Ishikawa (cell line): ENCODE measurements at regions not wholly inside any gene's neighbourhood (a gene's known extent, or its start where the extent isn't known, plus 50 kb on each side); places are given as distances from the start of the nearest gene placed in this dataset.

Source experiments
- CEBPB ChIP-seq: IDR thresholded peaks from 2 replicates; pipeline ENCODE4 v1.6.1; 2012
- CREB1 ChIP-seq: IDR thresholded peaks from 2 replicates; pipeline ENCODE4 v1.6.1; 2012; ENCODE audit warnings: low read depth
- EGR1 ChIP-seq: IDR thresholded peaks from 2 replicates; pipeline ENCODE4 v1.6.1; 2012
- EP300 ChIP-seq: IDR thresholded peaks from 2 replicates; pipeline ENCODE4 v1.6.1; 2012; ENCODE audit warnings: borderline replicate concordance
- FOXM1 ChIP-seq: IDR thresholded peaks from 2 replicates; pipeline ENCODE4 v1.6.1; 2012; ENCODE audit warnings: low read depth, borderline replicate concordance
- NFIC ChIP-seq: IDR thresholded peaks from 2 replicates; pipeline ENCODE4 v1.6.1; 2012
- RAD21 ChIP-seq: IDR thresholded peaks from 2 replicates; pipeline ENCODE4 v1.6.1; 2012; ENCODE audit warnings: low read depth
- TAF1 ChIP-seq: IDR thresholded peaks from 2 replicates; pipeline ENCODE4 v1.6.1; 2012; ENCODE audit warnings: low read depth, mild to moderate bottlenecking
- TCF12 ChIP-seq: IDR thresholded peaks from 2 replicates; pipeline ENCODE4 v1.6.1; 2012; ENCODE audit warnings: low read depth
- TEAD4 ChIP-seq: IDR thresholded peaks from 2 replicates; pipeline ENCODE4 v1.6.1; 2012
- YY1 ChIP-seq: IDR thresholded peaks from 2 replicates; pipeline ENCODE4 v1.6.1; 2012; ENCODE audit warnings: low read depth
- ZBTB7A ChIP-seq: IDR thresholded peaks from 2 replicates; pipeline ENCODE4 v1.6.1; 2012; ENCODE audit warnings: low read depth
- TF ChIP-seq, protein P1 (sequence below): IDR thresholded peaks from 2 replicates; pipeline ENCODE4 v1.6.1; 2012
- TF ChIP-seq, protein P2 (sequence below): IDR thresholded peaks from 2 replicates; pipeline ENCODE4 v1.6.1; 2012; ENCODE audit warnings: low read depth, mild to moderate bottlenecking
- TF ChIP-seq, protein P3 (sequence below): IDR thresholded peaks from 2 replicates; pipeline ENCODE4 v1.6.1; 2012

DNA sequence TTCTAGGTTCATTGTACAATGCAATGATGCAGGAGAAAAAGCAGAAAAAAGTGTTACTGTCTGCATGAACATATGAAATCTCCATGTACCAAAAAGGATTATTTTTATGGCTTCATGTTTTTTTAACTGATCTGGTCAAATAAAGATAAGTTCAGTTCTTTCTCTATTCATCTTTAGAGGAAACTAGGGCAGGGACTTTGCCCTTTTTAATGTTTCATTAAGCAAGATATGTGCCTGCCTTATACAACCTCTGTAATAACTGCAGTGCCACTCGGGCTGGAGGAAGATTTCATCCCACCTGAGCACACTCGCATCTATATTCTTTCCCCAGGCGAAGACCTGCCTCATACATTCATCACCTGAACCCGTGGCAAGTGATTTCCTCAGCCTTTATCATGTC lies 157.9 kb upstream of the DDX18 start:
- TF ChIP-seq TCF12 (no peak), FOXM1 (no peak), CEBPB (no peak), ZBTB7A (no peak)
- TF ChIP-seq, protein P1, sequence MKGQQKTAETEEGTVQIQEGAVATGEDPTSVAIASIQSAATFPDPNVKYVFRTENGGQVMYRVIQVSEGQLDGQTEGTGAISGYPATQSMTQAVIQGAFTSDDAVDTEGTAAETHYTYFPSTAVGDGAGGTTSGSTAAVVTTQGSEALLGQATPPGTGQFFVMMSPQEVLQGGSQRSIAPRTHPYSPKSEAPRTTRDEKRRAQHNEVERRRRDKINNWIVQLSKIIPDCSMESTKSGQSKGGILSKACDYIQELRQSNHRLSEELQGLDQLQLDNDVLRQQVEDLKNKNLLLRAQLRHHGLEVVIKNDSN = no peak
- TF ChIP-seq, protein P2, sequence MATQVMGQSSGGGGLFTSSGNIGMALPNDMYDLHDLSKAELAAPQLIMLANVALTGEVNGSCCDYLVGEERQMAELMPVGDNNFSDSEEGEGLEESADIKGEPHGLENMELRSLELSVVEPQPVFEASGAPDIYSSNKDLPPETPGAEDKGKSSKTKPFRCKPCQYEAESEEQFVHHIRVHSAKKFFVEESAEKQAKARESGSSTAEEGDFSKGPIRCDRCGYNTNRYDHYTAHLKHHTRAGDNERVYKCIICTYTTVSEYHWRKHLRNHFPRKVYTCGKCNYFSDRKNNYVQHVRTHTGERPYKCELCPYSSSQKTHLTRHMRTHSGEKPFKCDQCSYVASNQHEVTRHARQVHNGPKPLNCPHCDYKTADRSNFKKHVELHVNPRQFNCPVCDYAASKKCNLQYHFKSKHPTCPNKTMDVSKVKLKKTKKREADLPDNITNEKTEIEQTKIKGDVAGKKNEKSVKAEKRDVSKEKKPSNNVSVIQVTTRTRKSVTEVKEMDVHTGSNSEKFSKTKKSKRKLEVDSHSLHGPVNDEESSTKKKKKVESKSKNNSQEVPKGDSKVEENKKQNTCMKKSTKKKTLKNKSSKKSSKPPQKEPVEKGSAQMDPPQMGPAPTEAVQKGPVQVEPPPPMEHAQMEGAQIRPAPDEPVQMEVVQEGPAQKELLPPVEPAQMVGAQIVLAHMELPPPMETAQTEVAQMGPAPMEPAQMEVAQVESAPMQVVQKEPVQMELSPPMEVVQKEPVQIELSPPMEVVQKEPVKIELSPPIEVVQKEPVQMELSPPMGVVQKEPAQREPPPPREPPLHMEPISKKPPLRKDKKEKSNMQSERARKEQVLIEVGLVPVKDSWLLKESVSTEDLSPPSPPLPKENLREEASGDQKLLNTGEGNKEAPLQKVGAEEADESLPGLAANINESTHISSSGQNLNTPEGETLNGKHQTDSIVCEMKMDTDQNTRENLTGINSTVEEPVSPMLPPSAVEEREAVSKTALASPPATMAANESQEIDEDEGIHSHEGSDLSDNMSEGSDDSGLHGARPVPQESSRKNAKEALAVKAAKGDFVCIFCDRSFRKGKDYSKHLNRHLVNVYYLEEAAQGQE = no peak

DNA sequence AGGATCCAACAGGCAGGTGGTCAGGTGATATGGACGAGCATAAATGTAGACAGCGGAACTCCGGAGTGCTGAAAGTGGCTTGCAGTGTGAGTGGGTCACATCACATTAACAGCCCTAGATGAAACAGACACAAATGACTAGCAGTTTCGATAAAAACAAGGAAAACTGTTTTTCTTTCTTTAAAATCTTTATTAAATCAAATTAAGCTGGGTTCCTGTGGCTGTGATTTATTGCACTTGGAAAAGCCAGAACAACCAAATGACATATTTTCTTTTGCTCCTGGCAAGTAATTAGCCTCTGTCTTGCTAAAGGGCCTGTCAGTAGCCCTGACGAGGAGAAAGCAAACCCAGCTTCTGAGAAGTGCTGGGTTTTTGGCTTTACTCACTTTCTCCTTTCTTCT lies 152.9 kb upstream of the DDX18 start:
- TF ChIP-seq RAD21 (no peak), CEBPB (no peak), NFIC (no peak), FOXM1 (no peak), TCF12 (no peak), ZBTB7A (no peak), TAF1 (no peak), TEAD4 (no peak)
- TF ChIP-seq, protein P1 = no peak
- TF ChIP-seq, protein P3, sequence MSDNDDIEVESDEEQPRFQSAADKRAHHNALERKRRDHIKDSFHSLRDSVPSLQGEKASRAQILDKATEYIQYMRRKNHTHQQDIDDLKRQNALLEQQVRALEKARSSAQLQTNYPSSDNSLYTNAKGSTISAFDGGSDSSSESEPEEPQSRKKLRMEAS = no peak
- TF ChIP-seq, protein P2 = no peak

DNA sequence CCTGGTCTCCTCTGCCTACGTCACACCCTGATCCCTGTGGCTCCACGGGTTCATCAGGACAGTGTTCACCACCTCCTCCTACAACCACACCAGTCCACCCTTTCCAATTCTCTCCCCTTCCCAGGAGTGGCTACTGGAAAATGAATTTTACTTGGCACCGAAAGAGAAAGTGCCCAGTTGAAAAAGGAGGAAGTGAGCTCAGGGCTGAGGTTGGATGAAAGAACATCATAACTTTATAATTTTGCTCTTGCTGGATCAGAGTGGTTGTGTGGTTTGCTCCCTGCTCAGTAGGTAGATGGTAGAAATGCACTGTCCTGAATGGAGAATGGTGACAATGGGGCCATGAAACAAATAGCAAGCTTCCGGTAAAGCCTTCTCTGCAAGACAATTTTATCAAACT lies 140.3 kb upstream of the DDX18 start:
- TF ChIP-seq YY1 (no peak), NFIC (no peak), EGR1 (no peak), TAF1 (no peak), TCF12 (no peak), CREB1 (no peak), CEBPB (no peak), ZBTB7A (no peak), RAD21 (no peak), EP300 (no peak), FOXM1 (no peak), TEAD4 (no peak)
- TF ChIP-seq, protein P3 = no peak
- TF ChIP-seq, protein P2 = no peak
- TF ChIP-seq, protein P1 = no peak

DNA sequence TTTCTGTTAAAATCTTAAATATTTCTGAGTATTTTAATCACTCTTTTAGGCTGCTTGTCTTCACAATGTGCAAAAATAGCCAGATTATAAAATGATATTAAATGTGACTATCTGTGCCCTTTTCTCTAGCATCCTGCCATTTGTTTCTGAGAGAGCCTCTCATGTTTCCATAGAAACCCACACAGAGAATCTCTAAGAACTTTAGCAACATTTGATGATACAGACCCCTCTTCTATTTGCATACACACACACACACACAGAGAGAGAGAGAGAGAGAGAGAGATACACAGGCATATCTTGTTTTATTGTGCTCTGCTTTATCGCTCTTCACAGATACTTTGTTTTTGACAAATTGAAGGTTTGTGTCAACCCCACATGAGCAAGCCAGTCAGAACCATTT lies 134.5 kb upstream of the DDX18 start:
- TF ChIP-seq TEAD4 = no peak
- TF ChIP-seq, protein P2 = no peak
- no peak for TF ChIP-seq NFIC
- no peak for TF ChIP-seq YY1
- no peak for TF ChIP-seq TAF1
- no peak for TF ChIP-seq FOXM1
- no peak for TF ChIP-seq TCF12
- no peak for TF ChIP-seq CEBPB
- no peak for TF ChIP-seq RAD21
- TF ChIP-seq ZBTB7A = no peak
- TF ChIP-seq, protein P1 = no peak
- no peak for TF ChIP-seq CREB1
- no peak for TF ChIP-seq EGR1
- TF ChIP-seq, protein P3 = no peak
- TF ChIP-seq EP300 = no peak
